ENCODE measurements at regions not wholly inside any gene's neighbourhood (a gene's known extent, or its start where the extent isn't known, plus 50 kb on each side); places are given as distances from the start of the nearest gene placed in this dataset.

GRCh38 chr2:65539633-65540032 is 107.2 kb upstream of the SPRED2 start:
- no peak overlapping the region for H3K4me3 ChIP-seq (ENCODE audit: low read depth, low read length)
- no peak for TF ChIP-seq CTCF (IDR thresholded peaks at IDR 0.05; ENCODE audit: control insufficient read depth, extremely low read depth, insufficient read depth)

GRCh38 chr2:65537651-65538385 is 105.4 kb upstream of the SPRED2 start:
- no peak for DNase-seq (ENCODE audit: low read depth)
- TF ChIP-seq CTCF (IDR thresholded peaks at IDR 0.05; ENCODE audit: control insufficient read depth, extremely low read depth, insufficient read depth) = no peak
- no peak overlapping the region for H3K4me3 ChIP-seq (ENCODE audit: low read depth, low read length)

More at GRCh38 chr2:65539633-65540032, 107.2 kb upstream of the SPRED2 start:
- DNase-seq (ENCODE audit: low read depth) = no peak

- DNase-seq (ENCODE audit: low read depth) = no peak
- TF ChIP-seq CTCF (IDR thresholded peaks at IDR 0.05; ENCODE audit: control insufficient read depth, extremely low read depth, insufficient read depth) = no peak
- H3K4me3 ChIP-seq (ENCODE audit: low read depth, low read length) = no peak overlapping the region
These were observed 104.2 kb upstream of the SPRED2 start for GRCh38 chr2:65536596-65536995.

DNA sequence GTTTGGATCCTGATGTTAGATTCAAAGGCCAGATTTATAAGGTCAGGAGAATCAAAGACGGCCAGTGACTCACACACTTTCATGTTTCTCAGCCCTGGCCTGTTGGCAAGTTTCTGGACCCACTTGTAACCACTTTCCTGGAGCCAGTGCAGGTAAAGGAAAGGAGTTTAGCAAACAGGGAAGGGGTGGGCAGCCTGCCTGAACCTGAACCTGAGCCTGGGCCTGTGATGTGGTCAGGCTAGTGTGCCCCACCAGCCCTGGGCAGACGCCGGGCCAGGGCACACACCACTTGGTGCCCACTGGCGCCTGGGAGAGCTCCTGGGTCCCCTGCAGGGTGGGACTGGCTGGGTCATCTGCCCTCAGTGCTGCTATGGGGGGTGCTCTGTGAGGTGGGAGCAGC is 100.5 kb upstream of the SPRED2 start:
- DNase-seq (ENCODE audit: low read depth) = no peak
- no peak for TF ChIP-seq CTCF (IDR thresholded peaks at IDR 0.05; ENCODE audit: control insufficient read depth, extremely low read depth, insufficient read depth)
- H3K4me3 ChIP-seq (ENCODE audit: low read depth, low read length) = no peak overlapping the region

- H3K4me3 ChIP-seq (ENCODE audit: low read depth, low read length) = no peak overlapping the region
- DNase-seq (ENCODE audit: low read depth) = no peak
- TF ChIP-seq CTCF (IDR thresholded peaks at IDR 0.05; ENCODE audit: control insufficient read depth, extremely low read depth, insufficient read depth) = no peak
These were observed 99.9 kb upstream of the SPRED2 start for GRCh38 chr2:65532326-65532725.

DNA sequence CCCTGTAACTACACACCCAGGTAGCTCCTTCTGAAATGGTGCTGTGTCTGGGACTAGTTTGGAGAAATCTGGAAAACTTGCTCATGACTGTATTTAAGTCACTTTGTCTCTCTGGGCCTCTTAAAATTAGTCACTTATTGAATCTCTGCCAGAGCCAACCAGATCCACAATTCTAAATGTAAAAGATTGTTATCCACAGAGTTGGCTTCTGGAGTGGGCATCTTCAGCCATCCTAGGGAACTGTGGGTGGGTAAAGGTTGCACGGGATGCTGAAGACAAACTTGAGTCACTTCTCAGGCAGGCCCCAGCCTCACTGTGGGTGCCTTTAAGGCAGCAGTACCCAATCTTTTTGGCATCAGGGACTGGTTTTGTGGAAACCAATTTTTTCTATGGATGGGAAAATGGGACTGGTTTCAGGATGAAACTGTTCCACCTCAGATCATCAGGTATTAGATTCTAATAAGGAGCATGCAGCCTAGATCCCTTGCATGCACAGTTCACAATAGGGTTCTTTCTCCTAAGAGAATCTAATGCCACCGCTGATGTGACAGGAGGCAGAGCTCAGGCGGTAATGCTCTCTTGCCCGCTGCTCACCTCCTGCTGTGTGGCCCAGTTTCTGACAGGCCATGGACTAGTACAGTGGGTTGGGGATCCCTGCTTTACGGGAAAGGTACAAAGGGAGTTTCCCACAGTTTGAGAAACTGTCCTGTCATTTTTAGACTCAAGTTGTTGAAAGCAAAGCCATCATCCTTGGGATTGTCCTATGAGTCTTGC is 98.3 kb upstream of the SPRED2 start:
- TF ChIP-seq CTCF (IDR thresholded peaks at IDR 0.05; ENCODE audit: control insufficient read depth, extremely low read depth, insufficient read depth) = no peak
- H3K4me3 ChIP-seq (ENCODE audit: low read depth, low read length) = no peak overlapping the region
- no peak for DNase-seq (ENCODE audit: low read depth)

Data from LNCaP clone FGC (cell line).